ENCODE measurements at regions not wholly inside any gene's neighbourhood (a gene's known extent, or its start where the extent isn't known, plus 50 kb on each side); places are given as distances from the start of the nearest gene placed in this dataset.
A peak's percentile ranks its signal among the peaks of the same experiment; 100 is the strongest.
"Not testable (repeated sequence)": the region's sequence is repeated elsewhere in the genome, so short reads cannot be mapped to it uniquely, and the experiment has no call there.

- DNase-seq (ENCODE audit: low read depth, low spot score), result no peak
Measured at GRCh38 chr22:46026899-46027210, 49.9 kb upstream of the WNT7B start.

- DNase-seq (ENCODE audit: low read depth, low spot score), result peak; percentile 58
Measured at GRCh38 chr22:46027211-46028105, 50.5 kb upstream of the WNT7B start.

GRCh38 chr22:46028106-46028991, 51.4 kb upstream of the WNT7B start:
- DNase-seq (ENCODE audit: low read depth, low spot score), result no peak

GRCh38 chr22:46029036-46029435, 52.1 kb upstream of the WNT7B start:
- no peak for DNase-seq (ENCODE audit: low read depth, low spot score)

- DNase-seq (ENCODE audit: low read depth, low spot score), result no peak
Measured at GRCh38 chr22:46029574-46030200, 52.7 kb upstream of the WNT7B start.

- DNase-seq (ENCODE audit: low read depth, low spot score), result no peak
Measured at GRCh38 chr22:46030231-46030880, 53.4 kb upstream of the WNT7B start.

GRCh38 chr22:46031066-46031465, 54.1 kb upstream of the WNT7B start:
- no peak for DNase-seq (ENCODE audit: low read depth, low spot score)

- DNase-seq (ENCODE audit: low read depth, low spot score), result no peak
Measured at GRCh38 chr22:46031557-46031956, 54.6 kb upstream of the WNT7B start.

GRCh38 chr22:46031965-46032851, 55.2 kb upstream of the WNT7B start:
- DNase-seq (ENCODE audit: low read depth, low spot score), result no peak

- no peak for DNase-seq (ENCODE audit: low read depth, low spot score)
Measured at GRCh38 chr22:46033256-46034200, 56.6 kb upstream of the WNT7B start.

GRCh38 chr22:46034480-46034879, 57.5 kb upstream of the WNT7B start:
- not testable (repeated sequence) for DNase-seq (ENCODE audit: low read depth, low spot score)

- no peak for DNase-seq (ENCODE audit: low read depth, low spot score)
Measured at GRCh38 chr22:46035380-46035741, 58.4 kb upstream of the WNT7B start.

- DNase-seq (ENCODE audit: low read depth, low spot score), result peak; percentile 100
Measured at GRCh38 chr22:46035742-46036557, 59.0 kb upstream of the WNT7B start.

GRCh38 chr22:46036558-46037408, 59.8 kb upstream of the WNT7B start:
- peak; percentile 57 for DNase-seq (ENCODE audit: low read depth, low spot score)

GRCh38 chr22:46038174-46038487, 61.2 kb upstream of the WNT7B start:
- DNase-seq (ENCODE audit: low read depth, low spot score), result no peak

- no peak for DNase-seq (ENCODE audit: low read depth, low spot score)
Measured at GRCh38 chr22:46038516-46039430, 61.8 kb upstream of the WNT7B start.

GRCh38 chr22:46039535-46039934, 62.6 kb upstream of the WNT7B start:
- no peak for DNase-seq (ENCODE audit: low read depth, low spot score)

Measured in astrocyte of the hippocampus (primary cell).